B cell (primary cell): ENCODE measurements at regions not wholly inside any gene's neighbourhood (a gene's known extent, or its start where the extent isn't known, plus 50 kb on each side); places are given as distances from the start of the nearest gene placed in this dataset.

Experiments
- ATAC-seq: fragments of 200-7000 bp; cut with Tn5 transposase; one replicate; pipeline ENCODE4 v1.10.0; 2021; ENCODE audit warnings: low read depth, mild to moderate bottlenecking, moderate number of reproducible peaks, moderate library complexity
- CTCF ChIA-PET: fragments of 350-600 bp; sonication (Branson Sonifier 250); formaldehyde crosslinking; loops from one replicate; lab custom pipeline; 2021; ENCODE audit warnings: antibody characterized with exemption, inconsistent platforms; lab: Charles Lee
- POLR2A ChIA-PET: fragments of 350-600 bp; sonication (Branson Sonifier 250); formaldehyde crosslinking; loops from one replicate; lab custom pipeline; 2021; ENCODE audit warnings: antibody characterized with exemption; lab: Charles Lee
- DNase-seq: peaks from one replicate; pipeline ENCODE4 v3.0.0; 2013
- H2AFZ ChIP-seq: 2 replicates; pipeline ENCODE4 v1.6.1; 2012; ENCODE audit warnings: mild to moderate bottlenecking, low read depth, low read length; ENCODE audit not compliant: insufficient read depth, poor library complexity, severe bottlenecking
- H3K27ac ChIP-seq, 2 donors: 1 replicate in 1 of 2; 2 replicates in 1 of 2; pipeline ENCODE4 v1.5.1; 2012 to 2013; ENCODE audit warnings: low read length in 2 of 2, mild to moderate bottlenecking in 2 of 2, moderate library complexity in 1 of 2
- H3K27me3 ChIP-seq, 4 experiments: fragments of 200-600 bp in 1 of 4; sonication (generic) in 1 of 4; replicated peaks in 1 of 4; 1 replicate in 2 of 4; 2 replicates in 2 of 4; pipeline versions ENCODE4 v1.6.1 to v1.7.0; 2013 to 2016; ENCODE audit warnings: low read length in 3 of 4, mild to moderate bottlenecking in 2 of 4, mixed read lengths in 1 of 4, moderate library complexity in 1 of 4; ENCODE audit not compliant: insufficient read depth in 4 of 4, control insufficient read depth in 3 of 4; ENCODE audit errors: control extremely low read depth in 1 of 4
- H3K36me3 ChIP-seq, 2 experiments: replicated peaks in 1 of 2; 1 replicate in 1 of 2; 2 replicates in 1 of 2; pipeline versions ENCODE4 v1.6.1 to v1.7.1; 2013; ENCODE audit warnings: low read length in 1 of 2; ENCODE audit not compliant: insufficient read depth in 2 of 2, control insufficient read depth in 1 of 2; ENCODE audit errors: control extremely low read depth in 1 of 2, extremely low read depth in 1 of 2
- H3K4me1 ChIP-seq, 2 donors: fragments of 200-600 bp in 1 of 2; sonication (generic) in 1 of 2; 1 replicate in 1 of 2; 2 replicates in 1 of 2; pipeline versions ENCODE4 v1.5.1 to v1.6.1; 2013 to 2017; ENCODE audit warnings: low read length in 2 of 2; ENCODE audit not compliant: control insufficient read depth in 2 of 2, insufficient read depth in 2 of 2
- H3K4me2 ChIP-seq: replicated peaks from 2 replicates; pipeline ENCODE3; 2012; ENCODE audit warnings: mild to moderate bottlenecking, low read depth, low read length; ENCODE audit not compliant: poor library complexity, severe bottlenecking
- H3K4me3 ChIP-seq, 5 experiments: fragments of 200-600 bp in 1 of 5; sonication (generic) in 1 of 5; 1 replicate in 3 of 5; 2 replicates in 2 of 5; pipeline versions ENCODE4 v1.5.1 to v1.7.0; 2011 to 2016; ENCODE audit warnings: low read length in 4 of 5, mild to moderate bottlenecking in 4 of 5, low read depth in 2 of 5, control low read depth in 1 of 5, moderate library complexity in 1 of 5; ENCODE audit not compliant: insufficient read depth in 1 of 5; ENCODE audit errors: control extremely low read depth in 1 of 5, extremely low read depth in 1 of 5
- H3K79me2 ChIP-seq: fragments of 200-600 bp; sonication (generic); one replicate; pipeline ENCODE4 v1.6.0; 2016; ENCODE audit warnings: low read length; ENCODE audit not compliant: control insufficient read depth, insufficient read depth
- H3K9ac ChIP-seq: fragments of 200-600 bp; sonication (generic); 2 replicates; pipeline ENCODE4 v1.6.1; 2017; ENCODE audit warnings: mild to moderate bottlenecking, low read length, moderate library complexity
- H3K9me3 ChIP-seq, 3 donors: one replicate each; pipeline versions ENCODE4 v1.6.1 to v1.7.1; 2013; ENCODE audit warnings: low read length in 2 of 3; ENCODE audit not compliant: control insufficient read depth in 2 of 3, insufficient read depth in 1 of 3; ENCODE audit errors: control extremely low read depth in 1 of 3
- H4K20me1 ChIP-seq: 2 replicates; pipeline ENCODE4 v1.6.0; 2012; ENCODE audit warnings: mild to moderate bottlenecking, low read length; ENCODE audit not compliant: insufficient read depth, control insufficient read depth, poor library complexity, severe bottlenecking
- H3K27ac Mint-ChIP-seq: one replicate; pipeline ENCODE4 v1.8.0; 2021; ENCODE audit warnings: mixed read lengths
- H3K27me3 Mint-ChIP-seq: one replicate; pipeline ENCODE4 v1.8.0; 2021; ENCODE audit warnings: mixed read lengths
- H3K4me1 Mint-ChIP-seq: one replicate; pipeline ENCODE4 v1.8.0; 2021; ENCODE audit warnings: mixed read lengths
- H3K4me3 Mint-ChIP-seq: one replicate; pipeline ENCODE4 v1.8.0; 2021; ENCODE audit warnings: mixed read lengths
- H3K9me3 Mint-ChIP-seq: one replicate; pipeline ENCODE4 v1.8.0; 2022; ENCODE audit warnings: mixed read lengths; ENCODE audit not compliant: insufficient read depth
- EZH2 ChIP-seq: IDR thresholded peaks from 2 replicates; pipeline ENCODE4 v1.6.1; 2012; ENCODE audit warnings: borderline replicate concordance, low read depth, mild to moderate bottlenecking, moderate library complexity, low read length; ENCODE audit not compliant: insufficient read depth, poor library complexity, severe bottlenecking
- WGBS: methylation state at CpG from one replicate; pipeline ENCODE4 v1.1.5; 2013; ENCODE audit warnings: missing lambda C conversion rate; ENCODE audit not compliant: insufficient coverage; 5-methylcytosine and 5-hydroxymethylcytosine counted together
- intact Hi-C: fragments of 100-400 bp; cut with micrococcal nuclease; formaldehyde crosslinking; loops from one replicate; pipeline ENCODE4 v1.10.0; 2022
- TF ChIP-seq, protein P1 (sequence below): fragments of 200-600 bp; IDR thresholded peaks from one replicate; pipeline ENCODE4 v1.8.0; 2022; ENCODE audit warnings: antibody characterized with exemption, mild to moderate bottlenecking

GRCh38 chr4:122065149-122065548 is 87.0 kb upstream of the BLTP1 start:
- no peaks in the 10 kb centered on the region for H3K9me3 Mint-ChIP-seq
- CTCF ChIA-PET, result no interaction called here
- no peak overlapping the region for H3K9ac ChIP-seq
- H3K4me1 Mint-ChIP-seq, result no peaks in the 10 kb centered on the region
- POLR2A ChIA-PET, result no interaction called here
- H3K4me1 ChIP-seq, result no peaks in the 10 kb centered on the region
- H3K4me2 ChIP-seq, result no peak overlapping the region
- H3K27me3 ChIP-seq, result no peaks in the 10 kb centered on the region
- intact Hi-C loops, result no loop called here
- no peaks in the 10 kb centered on the region for H4K20me1 ChIP-seq
- TF ChIP-seq, protein P1, sequence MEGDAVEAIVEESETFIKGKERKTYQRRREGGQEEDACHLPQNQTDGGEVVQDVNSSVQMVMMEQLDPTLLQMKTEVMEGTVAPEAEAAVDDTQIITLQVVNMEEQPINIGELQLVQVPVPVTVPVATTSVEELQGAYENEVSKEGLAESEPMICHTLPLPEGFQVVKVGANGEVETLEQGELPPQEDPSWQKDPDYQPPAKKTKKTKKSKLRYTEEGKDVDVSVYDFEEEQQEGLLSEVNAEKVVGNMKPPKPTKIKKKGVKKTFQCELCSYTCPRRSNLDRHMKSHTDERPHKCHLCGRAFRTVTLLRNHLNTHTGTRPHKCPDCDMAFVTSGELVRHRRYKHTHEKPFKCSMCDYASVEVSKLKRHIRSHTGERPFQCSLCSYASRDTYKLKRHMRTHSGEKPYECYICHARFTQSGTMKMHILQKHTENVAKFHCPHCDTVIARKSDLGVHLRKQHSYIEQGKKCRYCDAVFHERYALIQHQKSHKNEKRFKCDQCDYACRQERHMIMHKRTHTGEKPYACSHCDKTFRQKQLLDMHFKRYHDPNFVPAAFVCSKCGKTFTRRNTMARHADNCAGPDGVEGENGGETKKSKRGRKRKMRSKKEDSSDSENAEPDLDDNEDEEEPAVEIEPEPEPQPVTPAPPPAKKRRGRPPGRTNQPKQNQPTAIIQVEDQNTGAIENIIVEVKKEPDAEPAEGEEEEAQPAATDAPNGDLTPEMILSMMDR, result no peak
- no peak for TF ChIP-seq EZH2
- no peaks in the 10 kb centered on the region for H3K79me2 ChIP-seq
- 100% methylated on average over 1 of the region's 4 CpGs for WGBS
- H3K4me3 Mint-ChIP-seq, result no peak overlapping the region
- no peak overlapping the region for H3K4me3 ChIP-seq
- H3K9me3 ChIP-seq, result no peaks in the 10 kb centered on the region
- no peak overlapping the region for H2AFZ ChIP-seq
- H3K27ac Mint-ChIP-seq, result no peak overlapping the region
- no peak for DNase-seq
- H3K27ac ChIP-seq, result no peak overlapping the region
- H3K36me3 ChIP-seq, result no peaks in the 10 kb centered on the region
- H3K27me3 Mint-ChIP-seq, result peaks cover 12% of the 10 kb centered on the region
- no peak for ATAC-seq

DNA sequence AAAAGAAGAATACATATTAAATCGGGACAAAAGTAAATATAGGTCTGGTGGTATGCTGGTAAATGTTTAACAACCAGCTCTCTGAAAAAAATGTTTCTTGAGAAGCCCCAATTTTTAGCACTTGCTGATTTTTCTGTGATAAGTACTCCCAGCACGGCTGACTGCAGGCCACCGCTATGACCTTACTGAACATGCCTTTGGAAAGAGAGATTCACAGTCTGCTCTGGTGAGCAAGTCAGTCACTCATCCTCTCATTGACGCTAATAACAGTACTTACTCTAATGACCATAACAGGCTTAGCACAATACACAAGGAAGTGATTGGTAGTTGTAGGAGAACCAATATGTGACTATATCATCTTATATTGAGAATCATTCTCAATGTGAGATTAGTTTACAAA is 98.9 kb upstream of the BLTP1 start:
- Histone ChIP-seq H3K4me1 (no peaks in the 10 kb centered on the region), H3K9ac (no peak overlapping the region), H4K20me1 (no peaks in the 10 kb centered on the region), H3K36me3 (no peaks in the 10 kb centered on the region), H3K27me3 (no peaks in the 10 kb centered on the region), H3K79me2 (no peaks in the 10 kb centered on the region), H2AFZ (no peak overlapping the region), H3K9me3 (no peaks in the 10 kb centered on the region), H3K27ac (no peak overlapping the region), H3K4me2 (no peak overlapping the region), H3K4me3 (no peak overlapping the region)
- DNase-seq, result no peak
- H3K27me3 Mint-ChIP-seq, result peaks cover 19% of the 10 kb centered on the region
- no peak overlapping the region for H3K4me3 Mint-ChIP-seq
- H3K27ac Mint-ChIP-seq, result no peak overlapping the region
- TF ChIP-seq EZH2, result no peak
- TF ChIP-seq, protein P1, result no peak
- no peaks in the 10 kb centered on the region for H3K4me1 Mint-ChIP-seq
- ATAC-seq, result no peak
- no peaks in the 10 kb centered on the region for H3K9me3 Mint-ChIP-seq
- CTCF ChIA-PET, result interaction anchor here (0.6 kb wide), 1 partner anchor 1236 kb away, joined by 4 read pairs; no protein-coding TSS in a partner anchor
- intact Hi-C loops, result no loop called here
- POLR2A ChIA-PET, result no interaction called here
- WGBS, result 100% methylated on average over 2 of the region's 4 CpGs
